Cardiac muscle cell (in vitro differentiated cells and primary cell): ENCODE measurements at regions not wholly inside any gene's neighbourhood (a gene's known extent, or its start where the extent isn't known, plus 50 kb on each side); places are given as distances from the start of the nearest gene placed in this dataset.

Experiments used
- DNase-seq, 2 donors: peaks; one replicate each; pipeline versions ENCODE4 v3.0.0 to v3.0.0-alpha.2; 2010 to 2017; ENCODE audit warnings: low read depth in 1 of 2, low spot score in 1 of 2
- H3K27ac ChIP-seq: fragments of 200-600 bp; sonication (generic); 2 replicates; pipeline ENCODE4 v1.5.1; 2016
- H3K27me3 ChIP-seq: fragments of 200-600 bp; sonication (generic); 2 replicates; pipeline ENCODE4 v1.6.0; 2016; ENCODE audit warnings: control low read depth
- H3K36me3 ChIP-seq: fragments of 200-600 bp; sonication (generic); 2 replicates; pipeline ENCODE4 v1.5.1; 2016; ENCODE audit warnings: control low read depth
- H3K4me1 ChIP-seq: fragments of 200-600 bp; sonication (generic); 2 replicates; pipeline ENCODE4 v1.8.1; 2017; ENCODE audit warnings: low read depth, mild to moderate bottlenecking, mixed run types
- H3K4me3 ChIP-seq: fragments of 200-600 bp; sonication (generic); 2 replicates; pipeline ENCODE4 v1.5.1; 2016; ENCODE audit warnings: mild to moderate bottlenecking
- H3K9me3 ChIP-seq: fragments of 200-600 bp; sonication (generic); 2 replicates; pipeline ENCODE4 v1.5.1; 2017; ENCODE audit warnings: low read depth, mild to moderate bottlenecking, control low read depth
- TF ChIP-seq, protein P1 (sequence below): IDR thresholded peaks from 2 replicates; pipeline ENCODE4 v1.5.1; 2012; ENCODE audit warnings: low read depth, mild to moderate bottlenecking, low read length

DNA sequence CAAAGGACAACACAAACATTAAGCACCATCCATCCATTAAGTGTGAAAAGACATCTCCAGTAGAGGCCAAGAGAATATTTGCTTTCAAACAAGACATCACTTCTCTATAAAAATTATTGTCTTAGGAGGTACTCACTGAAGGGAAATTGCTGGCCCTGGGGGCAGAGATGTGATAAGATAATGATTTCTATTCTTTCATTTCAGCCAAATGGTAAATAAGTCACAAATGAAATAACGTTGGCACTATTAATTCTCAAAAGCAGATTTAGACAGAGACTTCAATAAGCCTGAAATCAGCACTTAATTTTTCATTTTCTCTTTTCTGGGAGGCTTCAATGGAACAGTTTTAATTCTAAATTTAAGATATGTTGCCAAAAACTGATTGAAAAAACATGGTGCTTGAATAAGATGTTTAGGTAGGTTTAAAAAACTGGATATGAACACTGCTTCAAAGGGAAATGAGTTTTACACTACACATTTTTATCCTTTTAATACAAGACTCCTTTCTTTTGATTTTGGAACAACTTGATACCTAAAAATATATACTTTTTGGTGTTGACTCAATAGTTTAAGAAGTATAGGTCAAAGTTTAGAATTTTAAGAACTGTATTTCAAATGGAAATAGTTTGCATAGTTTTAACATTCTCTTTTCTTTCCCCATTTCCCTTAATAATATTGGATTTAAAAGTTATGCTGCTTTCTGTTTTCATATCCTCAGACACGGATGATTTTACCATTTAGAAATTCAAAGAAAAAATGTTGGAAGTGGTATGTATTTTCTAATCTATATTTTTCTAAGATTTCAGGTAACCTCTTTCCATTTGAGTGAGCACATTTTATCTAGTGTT lies 204.0 kb downstream of the AHR start:
- Histone ChIP-seq H3K4me1 (no peaks in the 10 kb centered on the region), H3K9me3 (no peaks in the 10 kb centered on the region), H3K36me3 (no peaks in the 10 kb centered on the region), H3K27me3 (no peaks in the 10 kb centered on the region), H3K4me3 (no peak overlapping the region), H3K27ac (no peak overlapping the region)
- DNase-seq = no peak
- TF ChIP-seq, protein P1, sequence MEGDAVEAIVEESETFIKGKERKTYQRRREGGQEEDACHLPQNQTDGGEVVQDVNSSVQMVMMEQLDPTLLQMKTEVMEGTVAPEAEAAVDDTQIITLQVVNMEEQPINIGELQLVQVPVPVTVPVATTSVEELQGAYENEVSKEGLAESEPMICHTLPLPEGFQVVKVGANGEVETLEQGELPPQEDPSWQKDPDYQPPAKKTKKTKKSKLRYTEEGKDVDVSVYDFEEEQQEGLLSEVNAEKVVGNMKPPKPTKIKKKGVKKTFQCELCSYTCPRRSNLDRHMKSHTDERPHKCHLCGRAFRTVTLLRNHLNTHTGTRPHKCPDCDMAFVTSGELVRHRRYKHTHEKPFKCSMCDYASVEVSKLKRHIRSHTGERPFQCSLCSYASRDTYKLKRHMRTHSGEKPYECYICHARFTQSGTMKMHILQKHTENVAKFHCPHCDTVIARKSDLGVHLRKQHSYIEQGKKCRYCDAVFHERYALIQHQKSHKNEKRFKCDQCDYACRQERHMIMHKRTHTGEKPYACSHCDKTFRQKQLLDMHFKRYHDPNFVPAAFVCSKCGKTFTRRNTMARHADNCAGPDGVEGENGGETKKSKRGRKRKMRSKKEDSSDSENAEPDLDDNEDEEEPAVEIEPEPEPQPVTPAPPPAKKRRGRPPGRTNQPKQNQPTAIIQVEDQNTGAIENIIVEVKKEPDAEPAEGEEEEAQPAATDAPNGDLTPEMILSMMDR = no peak

DNA sequence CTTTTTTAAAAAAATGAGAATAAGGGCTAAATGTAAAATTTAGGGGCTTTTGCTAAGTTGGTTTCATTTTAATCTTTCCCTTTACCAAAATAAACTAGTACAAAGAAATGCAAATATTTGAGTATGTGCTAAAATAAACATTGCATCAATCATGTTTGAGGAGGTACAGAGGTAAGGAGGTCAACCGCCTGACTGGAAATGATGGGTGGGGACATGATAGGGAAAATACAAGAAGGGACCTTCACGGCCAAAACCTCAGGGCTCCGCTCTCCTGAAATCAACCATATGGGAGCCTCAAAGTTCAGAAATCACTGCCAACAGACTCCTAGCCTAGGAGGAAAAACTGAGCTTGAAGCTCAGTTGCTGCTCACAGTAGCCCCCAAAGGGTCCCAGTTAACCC lies 207.6 kb downstream of the AHR start:
- no peaks in the 10 kb centered on the region for H3K36me3 ChIP-seq
- TF ChIP-seq, protein P1 = no peak
- H3K27ac ChIP-seq = no peak overlapping the region
- no peaks in the 10 kb centered on the region for H3K27me3 ChIP-seq
- no peak overlapping the region for H3K4me3 ChIP-seq
- peak in 1 of 2 donors; percentile 62 for DNase-seq
- H3K9me3 ChIP-seq = no peaks in the 10 kb centered on the region
- no peaks in the 10 kb centered on the region for H3K4me1 ChIP-seq

DNA sequence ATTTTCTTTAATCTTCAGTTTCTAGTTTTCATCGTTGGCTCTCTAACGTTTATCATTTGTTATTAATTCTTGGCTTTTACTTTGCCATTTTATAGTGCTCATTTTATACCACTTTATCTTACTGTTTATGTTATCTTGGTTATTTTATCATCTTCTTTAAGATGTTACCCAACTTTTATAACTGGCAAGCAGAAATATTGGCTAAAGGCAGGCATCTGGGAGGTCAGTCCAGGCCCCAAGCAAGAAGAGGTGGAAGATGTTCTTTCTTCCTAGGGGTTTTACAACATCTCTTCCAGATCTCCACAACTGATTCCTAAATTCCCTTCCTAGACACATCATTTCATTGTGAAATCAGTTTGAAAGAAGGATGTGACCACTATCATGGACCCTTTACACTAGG lies 208.1 kb downstream of the AHR start:
- H3K4me1 ChIP-seq = no peaks in the 10 kb centered on the region
- peak in 1 of 2 donors; percentile 34 for DNase-seq
- TF ChIP-seq, protein P1 = no peak
- no peak overlapping the region for H3K27ac ChIP-seq
- H3K36me3 ChIP-seq = no peaks in the 10 kb centered on the region
- no peak overlapping the region for H3K4me3 ChIP-seq
- no peaks in the 10 kb centered on the region for H3K27me3 ChIP-seq
- no peaks in the 10 kb centered on the region for H3K9me3 ChIP-seq

DNA sequence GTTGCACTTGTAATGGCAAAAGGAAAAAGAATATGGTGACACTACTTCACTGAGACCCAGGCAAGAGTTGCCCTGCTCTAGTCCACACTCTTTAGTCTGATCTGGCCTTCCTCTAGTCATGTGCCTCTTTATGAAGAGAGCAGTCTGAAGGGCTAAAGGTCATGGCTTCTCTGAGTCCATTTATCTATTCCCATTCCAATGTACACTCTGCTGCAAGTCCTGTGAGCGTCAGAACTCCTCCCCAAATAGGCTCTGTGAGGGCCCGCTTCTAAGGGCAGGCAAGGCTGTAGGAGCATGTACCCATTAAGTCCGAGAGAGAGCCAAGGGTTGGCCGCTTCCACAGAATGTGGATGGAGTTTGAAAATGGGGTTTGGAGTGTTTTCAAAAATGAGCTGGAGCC lies 209.3 kb downstream of the AHR start:
- Histone ChIP-seq H3K27me3 (no peaks in the 10 kb centered on the region), H3K4me1 (no peaks in the 10 kb centered on the region), H3K4me3 (no peak overlapping the region), H3K27ac (no peak overlapping the region), H3K9me3 (no peaks in the 10 kb centered on the region), H3K36me3 (no peaks in the 10 kb centered on the region)
- DNase-seq = no peak
- TF ChIP-seq, protein P1 = no peak

DNA sequence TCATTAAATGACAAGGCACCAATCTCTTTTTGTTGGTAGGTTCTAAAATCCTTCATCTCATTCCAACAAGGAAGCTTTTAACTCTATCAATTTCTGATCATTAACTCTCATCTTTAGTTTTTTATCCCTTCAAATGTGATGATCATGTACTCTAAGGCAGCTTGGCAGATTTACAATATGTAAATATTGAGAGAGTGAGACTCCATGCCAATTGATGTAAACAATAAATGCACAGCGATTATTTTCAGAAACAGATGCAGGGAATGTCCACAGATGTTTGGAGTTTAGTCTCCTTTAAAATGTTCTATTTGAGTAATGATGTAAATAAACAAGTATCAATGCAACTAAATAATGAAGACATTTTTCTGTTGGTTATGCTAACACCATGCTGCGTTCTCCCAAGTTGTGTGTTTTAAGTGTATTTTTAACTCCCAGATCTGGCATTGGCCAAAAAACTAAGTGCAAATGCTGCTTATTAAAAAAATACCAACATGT lies 213.8 kb downstream of the AHR start:
- no peak for DNase-seq
- TF ChIP-seq, protein P1 = no peak
- no peaks in the 10 kb centered on the region for H3K9me3 ChIP-seq
- H3K36me3 ChIP-seq = no peaks in the 10 kb centered on the region
- H3K27me3 ChIP-seq = no peaks in the 10 kb centered on the region
- no peak overlapping the region for H3K27ac ChIP-seq
- H3K4me3 ChIP-seq = no peak overlapping the region
- no peaks in the 10 kb centered on the region for H3K4me1 ChIP-seq
